ENCODE measurements at regions not wholly inside any gene's neighbourhood (a gene's known extent, or its start where the extent isn't known, plus 50 kb on each side); places are given as distances from the start of the nearest gene placed in this dataset.

DNA sequence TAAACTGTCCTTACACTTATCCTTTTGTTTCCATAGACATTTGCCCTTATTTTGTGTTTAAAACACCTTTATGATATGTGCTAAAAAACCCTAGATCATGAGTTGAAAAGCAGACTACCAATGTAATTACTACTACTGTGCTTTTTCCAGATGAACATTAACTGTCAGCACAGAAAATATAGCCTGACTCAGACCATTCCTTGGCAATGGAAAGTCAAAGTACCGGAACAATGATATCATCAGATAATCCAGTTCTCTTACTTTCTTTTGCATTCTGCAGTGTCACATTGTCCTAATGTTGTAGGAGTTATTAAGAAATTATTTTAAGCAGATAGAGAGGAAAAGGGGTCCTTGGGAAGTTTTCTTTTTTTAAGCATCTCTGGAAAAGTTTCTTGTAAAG, 1189.0 kb upstream of the FLRT2 start:
- TF ChIP-seq, protein P1, sequence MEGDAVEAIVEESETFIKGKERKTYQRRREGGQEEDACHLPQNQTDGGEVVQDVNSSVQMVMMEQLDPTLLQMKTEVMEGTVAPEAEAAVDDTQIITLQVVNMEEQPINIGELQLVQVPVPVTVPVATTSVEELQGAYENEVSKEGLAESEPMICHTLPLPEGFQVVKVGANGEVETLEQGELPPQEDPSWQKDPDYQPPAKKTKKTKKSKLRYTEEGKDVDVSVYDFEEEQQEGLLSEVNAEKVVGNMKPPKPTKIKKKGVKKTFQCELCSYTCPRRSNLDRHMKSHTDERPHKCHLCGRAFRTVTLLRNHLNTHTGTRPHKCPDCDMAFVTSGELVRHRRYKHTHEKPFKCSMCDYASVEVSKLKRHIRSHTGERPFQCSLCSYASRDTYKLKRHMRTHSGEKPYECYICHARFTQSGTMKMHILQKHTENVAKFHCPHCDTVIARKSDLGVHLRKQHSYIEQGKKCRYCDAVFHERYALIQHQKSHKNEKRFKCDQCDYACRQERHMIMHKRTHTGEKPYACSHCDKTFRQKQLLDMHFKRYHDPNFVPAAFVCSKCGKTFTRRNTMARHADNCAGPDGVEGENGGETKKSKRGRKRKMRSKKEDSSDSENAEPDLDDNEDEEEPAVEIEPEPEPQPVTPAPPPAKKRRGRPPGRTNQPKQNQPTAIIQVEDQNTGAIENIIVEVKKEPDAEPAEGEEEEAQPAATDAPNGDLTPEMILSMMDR (IDR thresholded peaks at IDR 0.05): no peak
- no peak for TF ChIP-seq POLR2A (IDR thresholded peaks at IDR 0.05)
- no peak for TF ChIP-seq POLR2AphosphoS5 (IDR thresholded peaks at IDR 0.05)
